Dermis microvascular lymphatic vessel endothelial cell (primary cell): ENCODE measurements at regions not wholly inside any gene's neighbourhood (a gene's known extent, or its start where the extent isn't known, plus 50 kb on each side); places are given as distances from the start of the nearest gene placed in this dataset.
"Not testable (repeated sequence)": the region's sequence is repeated elsewhere in the genome, so short reads cannot be mapped to it uniquely, and the experiment has no call there.

Source experiments
- DNase-seq, 2 donors: peaks; one replicate each; pipeline versions ENCODE4 v3.0.0 to v3.0.0-alpha.2; 2010; ENCODE audit warnings: low read depth in 2 of 2

DNA sequence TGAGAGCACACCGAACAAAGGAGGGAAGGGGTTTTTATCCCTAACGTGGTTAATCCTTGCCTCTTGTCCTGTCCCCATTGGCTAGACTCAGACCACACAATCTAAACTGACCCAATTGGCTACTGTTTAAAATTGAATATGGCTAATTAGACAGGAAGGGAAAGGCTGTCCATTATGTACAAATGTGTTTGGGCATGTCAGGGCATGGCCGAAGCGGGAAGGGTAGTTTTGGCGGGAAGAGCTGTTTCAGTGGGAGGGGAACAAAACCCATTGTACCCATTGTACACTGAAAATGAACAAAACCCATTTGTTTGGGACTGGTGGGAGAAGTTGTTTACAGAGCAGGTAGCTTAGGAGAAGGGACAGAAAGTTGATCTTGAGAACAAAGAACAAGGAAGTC is 330.9 kb upstream of the POU1F1 start:
- no peak for DNase-seq

DNA sequence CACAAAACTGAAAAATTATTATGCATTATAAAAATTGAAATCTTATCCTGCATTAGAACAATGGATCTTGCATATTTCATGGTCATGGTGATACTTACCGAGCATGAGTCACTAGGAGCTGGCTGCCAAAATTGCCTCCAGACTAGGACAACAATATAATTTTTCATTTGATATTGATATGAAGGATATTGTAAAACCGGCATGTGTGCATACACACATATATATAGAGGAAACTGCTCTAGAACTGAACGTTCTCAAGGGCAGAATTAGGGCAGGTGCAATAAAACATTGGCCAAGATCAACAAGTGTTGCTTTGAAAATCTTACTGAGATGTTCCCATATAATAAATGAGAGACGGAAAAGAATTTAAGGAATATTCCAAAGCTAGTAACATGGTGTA is 319.4 kb upstream of the POU1F1 start:
- DNase-seq: no peak

DNA sequence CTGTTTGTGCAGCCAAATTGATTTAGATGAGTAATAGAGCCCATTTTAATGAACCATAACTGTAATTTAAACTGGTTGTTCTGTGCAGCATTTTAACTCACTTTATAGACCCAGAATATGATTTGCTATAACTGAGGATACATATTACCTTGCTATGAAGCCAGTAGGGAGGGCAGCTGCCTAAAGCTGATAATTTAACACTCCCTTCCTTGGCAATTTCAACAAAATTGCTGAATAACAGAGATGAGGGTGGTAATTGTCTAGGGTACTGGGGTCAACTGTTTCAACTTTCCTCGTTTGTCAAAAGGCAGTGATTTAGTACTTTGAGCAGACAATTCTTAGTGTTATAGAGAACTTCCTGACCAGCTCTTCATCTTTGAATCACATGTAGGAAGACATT is 304.9 kb upstream of the POU1F1 start:
- no peak for DNase-seq

DNA sequence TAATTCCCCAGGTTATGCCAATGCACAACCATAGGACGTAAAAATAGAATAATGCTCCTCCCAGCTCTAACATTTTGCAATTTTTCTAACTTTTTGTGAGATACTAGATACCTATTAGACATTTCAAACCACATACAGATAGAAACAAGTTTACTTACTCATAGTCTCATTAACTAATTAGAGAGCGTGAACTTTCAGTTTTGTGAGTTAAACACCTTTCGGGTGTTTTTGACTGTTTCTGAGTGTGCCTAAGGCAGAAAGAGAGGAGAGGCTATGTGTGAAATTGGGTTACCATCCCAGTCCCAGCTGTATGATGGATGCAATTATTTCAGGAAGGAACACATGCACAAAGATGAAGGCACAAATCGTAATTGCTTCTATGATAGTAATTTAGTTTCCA is 300.4 kb upstream of the POU1F1 start:
- DNase-seq: no peak

DNA sequence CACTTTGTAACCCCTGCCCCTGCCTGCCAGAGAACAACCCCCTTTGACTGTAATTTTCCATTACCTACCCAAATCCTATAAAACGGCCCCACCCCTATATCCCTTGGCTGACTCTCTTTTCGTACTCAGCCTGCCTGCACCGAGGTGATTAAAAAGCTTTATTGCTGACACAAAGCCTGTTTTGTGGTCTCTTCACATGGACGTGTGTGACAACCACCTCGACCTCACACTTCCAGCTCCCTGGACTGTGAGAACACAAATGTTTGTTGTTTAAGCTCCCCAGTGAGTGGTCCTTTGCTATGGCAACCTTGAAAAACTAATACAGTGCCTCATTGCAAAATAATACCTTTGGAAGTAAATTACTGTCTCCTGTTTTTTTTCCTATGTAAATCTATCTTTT is 299.2 kb upstream of the POU1F1 start:
- no peak for DNase-seq

DNA sequence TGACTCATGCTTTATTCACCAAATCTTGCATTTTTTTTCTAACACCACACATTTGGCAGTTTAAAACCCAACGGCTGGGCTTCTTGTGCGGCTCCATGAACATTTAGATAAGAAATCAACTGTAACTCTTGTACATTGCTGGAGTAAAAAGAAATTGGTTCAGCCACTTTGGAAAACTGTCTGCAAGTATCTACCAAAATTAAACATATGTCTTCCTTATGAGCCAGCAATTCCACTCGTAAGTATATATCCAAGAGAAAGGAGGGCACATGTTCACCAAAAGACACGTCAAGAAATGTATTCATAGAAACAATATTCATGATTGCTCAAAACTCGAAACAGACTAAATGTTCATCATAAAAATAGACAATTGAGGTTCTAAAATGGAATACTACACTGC is 291.9 kb upstream of the POU1F1 start:
- no peak for DNase-seq

DNA sequence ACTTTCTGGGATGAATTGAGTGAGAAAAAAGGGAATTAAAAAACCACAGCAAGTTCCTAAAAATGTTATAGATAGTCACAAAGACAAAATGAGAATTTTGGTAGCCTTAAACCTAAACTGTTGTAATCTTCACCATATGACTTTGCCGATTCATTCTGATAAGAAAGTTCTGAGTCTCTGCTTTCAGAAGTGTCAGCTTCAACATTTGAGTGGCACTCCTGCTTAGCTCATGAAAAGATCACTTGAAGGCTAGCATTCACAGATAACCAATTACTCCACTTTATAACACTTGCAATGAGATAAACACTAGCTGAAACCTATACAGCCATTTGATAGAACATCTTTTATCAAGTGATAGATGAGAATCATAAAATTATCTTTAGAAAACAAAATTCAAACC is 288.1 kb upstream of the POU1F1 start:
- no peak for DNase-seq

DNA sequence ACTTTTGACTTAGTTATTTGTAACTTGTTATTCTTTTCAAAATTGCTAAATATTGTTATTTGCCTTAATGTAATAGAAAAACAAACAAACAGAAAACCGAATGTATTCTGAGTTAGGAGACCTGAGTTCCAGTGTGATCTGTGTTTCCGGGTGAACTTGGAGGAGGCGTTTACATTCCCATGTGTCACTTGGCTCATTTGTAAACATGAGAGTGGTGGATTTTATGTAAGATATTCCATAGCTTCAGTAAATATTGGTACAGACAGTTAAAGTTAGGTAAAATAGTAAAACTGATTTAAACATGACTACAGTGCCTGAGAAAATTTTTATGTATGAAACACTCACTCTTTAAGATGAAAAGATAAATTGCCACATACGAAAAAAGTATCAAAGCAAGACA is 287.3 kb upstream of the POU1F1 start:
- DNase-seq: no peak

DNA sequence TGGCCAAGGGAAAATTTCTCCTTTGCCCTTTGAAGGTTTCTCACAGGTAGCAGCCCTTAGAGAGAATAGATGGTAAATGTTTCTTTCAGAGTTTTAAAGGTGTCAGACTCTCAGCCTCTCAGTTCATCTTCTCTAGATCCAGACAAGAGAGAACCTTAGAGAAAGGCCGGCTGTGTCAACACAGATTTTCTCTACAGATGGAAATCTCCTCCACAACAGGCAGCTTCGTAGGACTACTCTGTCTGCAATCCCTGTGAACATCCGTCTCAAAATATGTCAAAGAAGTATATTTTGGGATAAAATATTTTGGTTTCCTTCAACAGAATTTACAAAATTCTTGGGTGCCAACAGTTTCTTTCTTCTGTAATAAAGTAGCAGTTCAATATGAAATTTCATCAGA is 282.1 kb upstream of the POU1F1 start:
- DNase-seq: no peak

DNA sequence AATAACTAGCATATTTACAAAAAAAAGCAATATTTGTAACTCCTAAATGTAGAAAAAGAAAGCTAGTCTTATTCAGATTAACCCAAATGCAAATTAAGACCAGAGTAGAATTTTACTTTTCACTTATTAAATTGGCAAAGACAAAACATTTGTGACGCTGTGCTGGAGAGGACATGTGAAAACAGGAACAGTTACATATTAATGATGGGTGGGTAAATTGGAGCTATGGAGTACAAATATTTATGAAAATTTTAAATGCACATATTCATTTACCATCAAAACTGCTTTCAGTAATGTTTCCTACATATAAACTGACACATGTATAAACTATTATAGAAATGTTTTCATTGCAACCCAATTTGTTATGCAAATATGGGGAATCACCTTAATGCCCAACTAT is 278.9 kb upstream of the POU1F1 start:
- no peak for DNase-seq

DNA sequence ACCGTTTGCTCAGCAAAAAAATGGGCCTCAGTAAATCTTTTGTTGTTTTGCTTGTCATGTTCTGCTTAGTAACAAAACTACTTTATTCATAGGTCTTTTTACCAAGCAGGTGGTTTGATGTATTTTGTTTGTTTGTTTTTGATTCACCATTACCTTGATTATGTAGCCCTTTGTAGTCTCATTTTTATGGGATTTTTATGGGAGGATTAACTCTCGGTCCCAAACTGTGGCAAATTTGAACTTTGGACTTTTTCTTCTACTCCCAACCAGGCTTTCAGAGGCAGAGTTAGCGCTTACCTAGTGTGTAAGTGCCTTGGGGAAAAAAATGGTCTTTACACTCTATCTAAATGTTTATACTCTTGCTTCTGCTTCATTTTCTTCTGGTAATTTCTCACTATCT is 276.7 kb upstream of the POU1F1 start:
- no peak for DNase-seq

DNA sequence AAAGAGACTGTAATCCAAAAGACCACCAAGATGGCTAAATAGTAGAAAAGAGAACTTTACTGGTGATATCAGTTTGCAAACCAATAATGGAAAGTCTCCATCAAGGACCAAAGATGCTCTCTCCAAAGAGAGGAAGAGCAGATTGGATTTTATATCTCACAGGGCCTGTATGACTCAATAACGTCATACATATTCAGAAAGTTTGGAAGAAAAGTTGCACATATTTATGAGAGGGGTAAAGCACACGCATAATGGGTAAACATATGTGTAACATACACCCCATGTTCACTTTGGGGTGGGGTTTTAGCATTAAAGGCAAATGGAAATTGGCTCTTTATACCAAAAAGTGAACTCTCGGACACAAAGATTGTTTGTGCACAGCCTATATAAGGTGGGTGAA is 274.5 kb upstream of the POU1F1 start:
- DNase-seq: no peak

DNA sequence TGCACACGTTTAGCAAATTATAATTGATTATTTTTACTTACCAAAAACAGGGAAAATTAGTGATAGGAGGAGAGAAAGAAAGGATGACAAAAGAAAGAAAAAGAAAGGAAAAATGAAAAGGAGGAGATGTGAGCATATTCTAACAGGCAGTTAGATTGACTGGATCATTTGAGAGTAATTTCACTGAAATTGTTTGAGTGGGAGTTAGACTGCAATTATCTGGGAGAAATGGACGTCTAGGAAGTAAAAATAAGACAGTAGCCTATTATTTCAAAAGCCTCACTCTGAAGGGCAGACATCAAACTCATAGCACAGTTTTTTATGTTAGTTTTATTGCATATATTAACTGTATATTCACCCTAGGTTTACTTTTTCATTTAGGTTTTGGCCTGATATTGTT is 272.8 kb upstream of the POU1F1 start:
- no peak for DNase-seq

DNA sequence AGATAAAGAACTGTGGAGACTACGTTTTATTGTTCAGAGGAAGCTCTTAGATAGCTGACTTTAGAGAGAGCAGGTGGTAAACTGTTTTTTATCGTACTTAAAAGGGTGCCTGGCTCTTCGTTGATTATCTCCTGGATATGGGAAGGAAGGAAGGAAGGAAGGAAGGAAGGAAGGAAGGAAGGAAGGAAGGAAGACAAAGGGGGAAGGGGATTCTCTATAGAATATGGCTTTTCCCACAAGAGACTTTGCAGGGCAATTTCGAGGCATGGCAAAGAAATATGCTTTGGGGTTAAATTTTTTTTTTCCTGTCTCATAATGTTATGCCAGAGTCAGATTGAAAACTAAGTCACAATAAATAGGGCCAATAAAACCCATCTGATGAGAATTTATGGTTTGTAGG is 271.9 kb upstream of the POU1F1 start:
- DNase-seq: no peak

DNA sequence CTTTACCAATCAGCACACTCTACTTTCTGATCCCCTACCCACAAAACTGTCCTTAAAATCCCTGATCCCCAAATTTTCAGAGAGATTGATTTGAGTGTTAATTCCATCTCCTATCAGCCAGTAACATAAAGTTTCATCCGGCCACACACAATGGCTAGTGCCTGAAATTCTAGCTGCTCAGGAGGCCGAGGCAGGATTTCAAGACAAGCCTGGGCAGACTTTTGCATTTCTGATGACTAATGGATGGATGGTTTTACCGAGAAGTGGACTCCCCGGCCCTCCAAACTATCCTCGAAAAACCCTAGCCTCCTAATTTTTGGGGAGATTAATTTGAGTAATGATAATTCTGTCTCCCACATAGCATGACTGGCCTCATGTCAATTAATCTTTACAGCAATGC is 269.8 kb upstream of the POU1F1 start:
- DNase-seq: no peak

DNA sequence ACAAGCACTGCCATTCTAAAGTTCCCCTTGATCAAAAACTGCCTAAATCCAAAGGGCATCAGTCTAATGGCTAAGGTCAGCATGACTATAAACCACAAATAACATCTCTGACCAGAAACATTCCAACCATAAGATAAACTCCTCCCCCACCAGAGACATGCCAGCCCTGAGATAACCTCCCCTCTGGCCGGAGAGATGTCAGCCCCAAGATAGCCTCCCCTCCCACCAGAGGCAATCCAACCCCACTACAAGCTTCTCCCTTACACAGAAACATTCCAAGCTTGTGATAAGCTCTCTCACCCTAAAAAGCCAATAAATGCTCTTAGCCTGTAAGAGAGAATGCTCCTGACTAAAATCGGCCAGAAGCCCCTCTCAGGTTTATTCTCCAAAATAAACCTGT is 267.0 kb upstream of the POU1F1 start:
- DNase-seq: not testable (repeated sequence)

DNA sequence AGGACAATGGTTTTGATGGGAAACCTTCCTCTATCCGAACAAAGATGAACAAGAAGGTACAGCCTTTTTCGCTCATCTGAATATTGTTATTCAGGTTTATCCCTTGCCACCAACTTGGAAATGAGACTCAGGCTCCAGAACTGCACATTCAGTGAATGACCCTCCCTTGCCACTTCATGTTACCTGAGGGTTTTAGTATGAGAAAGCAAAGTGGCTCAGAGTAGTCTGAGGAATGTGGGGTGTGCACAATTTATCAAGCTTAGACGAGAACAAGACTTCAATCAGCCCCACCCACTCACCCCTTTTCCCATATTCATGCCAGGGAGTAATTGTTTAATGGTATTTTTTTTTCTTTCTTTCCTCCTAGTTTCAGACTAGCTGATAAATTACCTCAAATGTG is 265.3 kb upstream of the POU1F1 start:
- DNase-seq: no peak

DNA sequence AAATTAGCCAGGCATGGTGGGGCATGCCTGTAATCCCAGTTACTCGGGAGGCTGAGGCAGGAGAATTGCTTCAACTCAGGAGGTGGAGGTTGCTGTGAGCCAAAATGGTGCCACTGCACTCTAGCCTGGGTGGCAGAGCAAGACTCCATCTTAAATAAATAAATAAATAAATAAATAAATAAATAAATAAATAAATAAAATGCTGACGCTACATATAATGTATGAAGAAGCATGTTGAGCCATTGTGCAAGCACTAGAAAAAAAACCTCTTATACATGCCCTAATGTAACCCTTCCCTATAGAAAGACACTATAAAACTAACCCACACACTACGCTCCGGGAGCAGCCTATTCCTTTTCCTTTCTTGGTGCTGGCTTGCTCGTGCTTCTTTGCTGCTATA is 262.3 kb upstream of the POU1F1 start:
- DNase-seq: not testable (repeated sequence)

DNA sequence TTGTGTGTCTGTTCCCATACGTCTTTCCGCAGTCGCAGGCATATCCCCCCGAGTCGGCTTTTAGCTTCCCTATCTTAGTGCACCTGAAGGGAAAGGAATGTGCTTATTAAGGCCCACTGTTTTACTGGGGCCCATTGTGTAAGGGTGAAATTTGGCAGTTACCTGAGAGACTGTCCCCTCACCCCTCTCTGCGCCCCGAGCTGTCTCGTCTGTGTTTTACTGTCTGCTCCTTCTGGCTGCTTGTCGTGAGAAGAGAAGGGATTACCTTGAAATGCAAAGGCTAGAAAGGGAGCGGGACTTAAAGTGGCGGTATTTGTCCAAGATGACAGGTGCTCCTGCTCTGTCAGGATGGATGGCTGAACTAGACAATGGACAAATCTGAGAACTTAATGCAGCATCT is 233.0 kb upstream of the POU1F1 start:
- no peak for DNase-seq

DNA sequence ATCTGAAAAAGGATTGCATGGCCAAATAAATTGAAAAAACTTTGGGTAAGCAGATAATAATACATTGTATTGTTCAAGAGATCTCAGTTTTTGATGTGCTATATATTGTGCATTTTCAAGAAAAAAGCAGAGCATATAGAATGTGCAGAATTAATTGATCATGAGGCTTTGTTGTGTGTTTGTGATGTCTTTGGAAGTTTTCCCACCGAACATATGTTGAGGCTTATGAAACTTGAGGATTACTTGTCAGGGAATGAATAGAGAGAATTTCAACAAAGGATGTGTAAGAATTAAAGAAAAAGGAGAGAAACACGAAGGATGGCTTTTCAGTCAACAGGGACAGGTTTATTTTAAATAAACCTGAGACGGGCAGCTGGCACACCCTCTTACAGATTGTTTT is 232.5 kb upstream of the POU1F1 start:
- no peak for DNase-seq

DNA sequence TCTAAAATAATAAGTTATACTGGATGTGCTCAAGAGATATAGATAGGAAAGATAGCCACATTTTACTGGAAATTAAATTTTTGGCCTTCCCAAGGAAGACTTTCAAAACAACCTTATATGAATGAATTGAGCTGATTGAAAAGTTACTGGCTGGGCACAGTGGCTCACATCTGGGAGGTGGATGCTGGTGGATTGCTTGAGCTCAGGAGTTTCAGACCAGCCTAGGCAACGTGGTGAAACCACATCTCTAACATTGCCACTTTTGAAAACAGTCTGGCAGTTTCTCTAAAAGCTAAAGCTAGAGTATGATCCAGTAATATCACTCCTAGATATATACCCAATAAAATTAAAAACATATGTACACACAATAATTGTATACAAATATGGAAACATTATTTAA is 231.4 kb upstream of the POU1F1 start:
- DNase-seq: no peak

DNA sequence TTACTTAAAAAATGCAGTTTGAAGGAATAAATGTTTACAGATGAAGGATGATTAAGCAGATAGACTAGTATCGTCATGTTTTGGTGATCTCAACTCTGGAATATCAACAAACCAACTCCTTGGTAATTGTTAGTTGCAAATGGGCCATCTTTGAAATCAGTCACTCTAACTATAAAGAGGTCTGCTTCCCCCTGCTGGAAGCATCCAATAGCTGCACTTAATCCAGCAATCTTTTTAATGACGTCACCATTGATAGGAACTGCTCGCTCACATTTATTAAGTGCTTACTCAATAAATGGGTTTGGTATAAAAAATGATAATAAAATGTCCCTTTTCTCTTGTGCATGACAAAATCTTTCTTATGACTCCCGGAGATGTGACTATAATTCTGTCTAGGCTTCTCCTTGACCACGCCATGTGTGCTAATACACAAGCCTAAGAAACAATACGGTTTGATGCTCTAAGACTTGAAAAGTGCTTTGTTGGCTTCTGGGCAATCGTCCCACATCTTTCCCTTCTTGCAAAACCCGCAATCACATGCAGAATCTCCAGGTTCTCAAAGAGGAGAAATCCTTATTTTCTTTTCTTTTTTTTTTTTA is 227.6 kb upstream of the POU1F1 start:
- DNase-seq: peak; percentile 43 to 73

DNA sequence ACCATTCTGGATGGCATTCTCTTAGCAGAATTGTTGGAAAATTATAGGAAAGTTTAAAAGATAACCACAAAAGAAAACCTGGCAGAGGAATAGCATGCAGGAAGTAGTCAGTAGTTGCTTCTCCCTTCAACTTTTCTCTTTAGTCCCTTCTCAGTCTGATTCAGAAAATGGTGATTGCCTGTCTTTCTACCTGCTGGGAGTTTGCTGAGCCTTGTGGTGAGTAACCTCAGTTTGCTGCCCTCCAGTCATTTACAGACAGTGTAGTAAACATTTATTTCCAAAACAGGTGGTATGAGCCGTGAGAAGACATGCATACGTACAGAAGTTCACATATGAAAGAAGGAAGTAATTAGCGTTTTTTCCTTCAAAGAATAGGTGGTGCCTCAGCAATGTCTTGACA is 224.7 kb upstream of the POU1F1 start:
- no peak for DNase-seq

DNA sequence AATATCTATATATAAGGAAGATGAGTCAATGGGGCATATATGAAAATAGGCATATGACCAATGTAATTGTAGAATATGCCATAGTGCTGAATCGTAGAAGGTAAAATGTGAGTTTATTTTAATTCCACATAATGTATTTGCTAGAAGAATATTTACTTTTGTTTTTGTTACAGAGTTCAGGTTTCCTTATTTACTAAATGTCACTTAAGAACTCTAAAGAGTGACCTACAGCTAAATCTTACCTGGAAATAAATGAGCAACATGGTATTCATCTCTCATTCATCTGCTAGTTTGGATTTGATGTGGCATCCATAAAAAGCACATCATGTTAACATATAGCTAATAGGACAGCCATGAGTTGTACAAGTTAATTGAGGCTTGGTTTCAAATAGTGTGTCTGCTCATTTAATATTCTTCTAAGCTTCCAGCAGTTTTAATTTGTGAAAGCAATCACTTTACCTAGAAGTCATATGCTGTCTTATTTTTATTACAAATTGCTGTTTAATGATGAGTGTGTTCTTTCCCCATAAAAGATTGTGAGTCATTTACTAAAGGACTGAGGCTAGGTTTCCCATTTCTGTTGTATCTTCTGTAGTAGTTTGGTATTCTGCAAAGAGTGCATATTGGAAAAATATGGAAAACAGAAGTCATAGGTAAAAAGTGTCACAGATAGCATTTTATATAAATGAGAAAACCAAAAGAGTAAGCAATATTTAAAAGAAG is 222.1 kb upstream of the POU1F1 start:
- no peak for DNase-seq
